Breast epithelium (tissue), 4 donors: ENCODE measurements at regions not wholly inside any gene's neighbourhood (a gene's known extent, or its start where the extent isn't known, plus 50 kb on each side); places are given as distances from the start of the nearest gene placed in this dataset.

Source experiments
- DNase-seq, 2 donors: peaks; one replicate each; pipeline ENCODE4 v3.0.0-alpha.2; 2019; ENCODE audit warnings: low spot score in 2 of 2
- H3K27ac ChIP-seq, 2 donors: fragments of 200-600 bp; sonication (generic) in 1 of 2; one replicate each; pipeline ENCODE4 v1.5.1; 2016 to 2019; ENCODE audit warnings: mild to moderate bottlenecking in 1 of 2
- H3K27me3 ChIP-seq, 2 donors: fragments of 200-600 bp; sonication (generic) in 1 of 2; one replicate each; pipeline versions ENCODE4 v1.5.1 to v1.6.0; 2017 to 2019; ENCODE audit warnings: control low read depth in 1 of 2, mild to moderate bottlenecking in 1 of 2
- H3K36me3 ChIP-seq: fragments of 200-600 bp; one replicate; pipeline ENCODE4 v1.5.1; 2019
- H3K4me1 ChIP-seq, 2 donors: fragments of 200-600 bp; sonication (generic); one replicate each; pipeline ENCODE4 v1.5.1; 2016 to 2019; ENCODE audit warnings: control low read depth in 1 of 2
- H3K4me3 ChIP-seq, 3 donors: fragments of 200-600 bp; sonication (generic); 1 replicate in 2 of 3; 2 replicates in 1 of 3; pipeline ENCODE4 v1.5.1; 2016 to 2019; ENCODE audit warnings: mild to moderate bottlenecking in 3 of 3, moderate library complexity in 2 of 3
- H3K9me3 ChIP-seq, 2 donors: fragments of 200-600 bp; sonication (generic) in 1 of 2; one replicate each; pipeline ENCODE4 v1.5.1; 2016 to 2019; ENCODE audit warnings: control low read depth in 1 of 2
- POLR2A ChIP-seq: fragments of 450-650 bp; IDR thresholded peaks from one replicate; pipeline ENCODE4 v1.6.1; 2016; ENCODE audit warnings: antibody characterized with exemption, mild to moderate bottlenecking, moderate library complexity
- POLR2AphosphoS5 ChIP-seq, 3 donors: sonication (generic); formaldehyde crosslinking; IDR thresholded peaks; one replicate each; pipeline ENCODE4 v1.6.1; 2017; ENCODE audit warnings: antibody characterized with exemption in 3 of 3
- intact Hi-C: fragments of 100-400 bp; cut with DNase I; formaldehyde crosslinking; loops from one replicate; pipeline ENCODE4 v1.15.1; 2023; ENCODE audit warnings: low total_unique reads
- TF ChIP-seq, protein P1 (sequence below), 3 donors: fragments of 450-650 bp; IDR thresholded peaks; one replicate each; pipeline ENCODE4 v1.5.1; 2016 to 2017; ENCODE audit warnings: antibody characterized with exemption in 3 of 3, mild to moderate bottlenecking in 3 of 3, moderate library complexity in 3 of 3

- TF ChIP-seq POLR2A: no peak
- no peak for TF ChIP-seq POLR2AphosphoS5 (IDR thresholded peaks at IDR 0.05)
- TF ChIP-seq, protein P1, sequence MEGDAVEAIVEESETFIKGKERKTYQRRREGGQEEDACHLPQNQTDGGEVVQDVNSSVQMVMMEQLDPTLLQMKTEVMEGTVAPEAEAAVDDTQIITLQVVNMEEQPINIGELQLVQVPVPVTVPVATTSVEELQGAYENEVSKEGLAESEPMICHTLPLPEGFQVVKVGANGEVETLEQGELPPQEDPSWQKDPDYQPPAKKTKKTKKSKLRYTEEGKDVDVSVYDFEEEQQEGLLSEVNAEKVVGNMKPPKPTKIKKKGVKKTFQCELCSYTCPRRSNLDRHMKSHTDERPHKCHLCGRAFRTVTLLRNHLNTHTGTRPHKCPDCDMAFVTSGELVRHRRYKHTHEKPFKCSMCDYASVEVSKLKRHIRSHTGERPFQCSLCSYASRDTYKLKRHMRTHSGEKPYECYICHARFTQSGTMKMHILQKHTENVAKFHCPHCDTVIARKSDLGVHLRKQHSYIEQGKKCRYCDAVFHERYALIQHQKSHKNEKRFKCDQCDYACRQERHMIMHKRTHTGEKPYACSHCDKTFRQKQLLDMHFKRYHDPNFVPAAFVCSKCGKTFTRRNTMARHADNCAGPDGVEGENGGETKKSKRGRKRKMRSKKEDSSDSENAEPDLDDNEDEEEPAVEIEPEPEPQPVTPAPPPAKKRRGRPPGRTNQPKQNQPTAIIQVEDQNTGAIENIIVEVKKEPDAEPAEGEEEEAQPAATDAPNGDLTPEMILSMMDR (IDR thresholded peaks at IDR 0.05): no peak
- intact Hi-C loops: no loop called here
- no peak overlapping the region for H3K4me3 ChIP-seq
- no peaks in the 10 kb centered on the region for H3K27me3 ChIP-seq
- H3K4me1 ChIP-seq: no peaks in the 10 kb centered on the region
- DNase-seq: no peak
- peak overlapping the region; percentile 26 to 56 for H3K27ac ChIP-seq
- peaks cover 0 to 5% of the 10 kb centered on the region in 2 donors for H3K9me3 ChIP-seq
- no peaks in the 10 kb centered on the region for H3K36me3 ChIP-seq
These were observed 397.6 kb downstream of the TBL1XR1 start for GRCh38 chr3:176799675-176800074.

GRCh38 chr3:176798680-176799079, 398.6 kb downstream of the TBL1XR1 start:
- Histone ChIP-seq H3K27me3 (no peaks in the 10 kb centered on the region), H3K4me3 (no peak overlapping the region), H3K4me1 (no peaks in the 10 kb centered on the region), H3K36me3 (no peaks in the 10 kb centered on the region), H3K27ac (peak overlapping the region in 1 of 2 donors; percentile 56), H3K9me3 (peaks cover 0 to 5% of the 10 kb centered on the region in 2 donors)
- intact Hi-C loops: no loop called here
- TF ChIP-seq, protein P1 (IDR thresholded peaks at IDR 0.05): no peak
- no peak for TF ChIP-seq POLR2AphosphoS5 (IDR thresholded peaks at IDR 0.05)
- no peak for TF ChIP-seq POLR2A
- DNase-seq: no peak

- H3K4me1 ChIP-seq: no peaks in the 10 kb centered on the region
- peaks cover 0 to 5% of the 10 kb centered on the region in 2 donors for H3K9me3 ChIP-seq
- no peak overlapping the region for H3K4me3 ChIP-seq
- H3K27me3 ChIP-seq: no peaks in the 10 kb centered on the region
- intact Hi-C loops: no loop called here
- TF ChIP-seq POLR2AphosphoS5 (IDR thresholded peaks at IDR 0.05) (no peak), POLR2A (no peak)
- TF ChIP-seq, protein P1 (IDR thresholded peaks at IDR 0.05): no peak
- no peak for DNase-seq
- no peak overlapping the region for H3K27ac ChIP-seq
- no peaks in the 10 kb centered on the region for H3K36me3 ChIP-seq
These were observed 400.9 kb downstream of the TBL1XR1 start for GRCh38 chr3:176796371-176796770.

DNA sequence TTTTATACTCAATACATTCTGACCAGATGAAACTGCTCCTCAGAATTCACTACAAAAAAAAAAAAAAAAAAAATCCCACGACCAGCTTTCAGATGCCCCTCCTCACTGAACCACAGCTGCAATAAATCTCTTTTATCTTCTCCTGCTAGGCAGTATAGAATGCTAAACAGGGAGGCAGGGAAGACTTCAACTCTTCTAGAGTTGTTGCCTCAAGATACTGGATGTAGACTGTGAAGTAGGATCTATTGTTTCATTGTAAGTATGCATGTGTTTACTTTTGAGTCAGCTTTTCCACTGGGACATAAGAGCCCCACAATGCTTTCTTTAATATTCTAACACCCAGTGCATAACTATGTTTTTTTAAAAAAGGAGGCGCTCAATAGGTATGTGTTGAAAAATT, 401.4 kb downstream of the TBL1XR1 start:
- Histone ChIP-seq H3K27ac (no peak overlapping the region), H3K9me3 (peaks cover 0 to 4% of the 10 kb centered on the region in 2 donors), H3K27me3 (no peaks in the 10 kb centered on the region), H3K4me1 (no peaks in the 10 kb centered on the region), H3K36me3 (no peaks in the 10 kb centered on the region), H3K4me3 (no peak overlapping the region)
- DNase-seq: no peak
- intact Hi-C loops: no loop called here
- TF ChIP-seq, protein P1 (IDR thresholded peaks at IDR 0.05): no peak
- TF ChIP-seq POLR2AphosphoS5 (IDR thresholded peaks at IDR 0.05): no peak
- no peak for TF ChIP-seq POLR2A

DNA sequence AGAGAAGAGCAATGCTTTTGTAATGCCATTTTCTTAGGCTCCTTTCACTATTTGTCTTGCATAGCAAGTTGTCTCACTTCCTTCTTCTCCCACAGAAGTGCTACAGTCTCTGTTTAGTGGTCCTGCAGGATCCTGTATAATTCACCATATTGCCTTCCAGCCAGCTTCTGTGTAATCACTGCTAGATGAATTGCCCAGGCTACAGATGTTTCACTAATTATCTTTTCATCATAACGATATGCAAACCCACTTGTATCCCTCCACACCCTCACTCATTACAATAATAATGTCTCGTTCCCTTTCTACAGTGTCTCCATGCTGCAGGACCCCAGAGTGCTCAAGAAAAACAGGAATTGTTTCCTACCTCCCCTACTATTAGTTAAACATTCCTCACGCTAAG, 402.9 kb downstream of the TBL1XR1 start:
- no peaks in the 10 kb centered on the region for H3K36me3 ChIP-seq
- H3K27ac ChIP-seq: no peak overlapping the region
- H3K9me3 ChIP-seq: no peaks in the 10 kb centered on the region
- no peaks in the 10 kb centered on the region for H3K4me1 ChIP-seq
- no peaks in the 10 kb centered on the region for H3K27me3 ChIP-seq
- no peak overlapping the region for H3K4me3 ChIP-seq
- no peak for DNase-seq
- intact Hi-C loops: no loop called here
- no peak for TF ChIP-seq POLR2AphosphoS5 (IDR thresholded peaks at IDR 0.05)
- TF ChIP-seq, protein P1 (IDR thresholded peaks at IDR 0.05): no peak
- no peak for TF ChIP-seq POLR2A
